ENCODE measurements at regions not wholly inside any gene's neighbourhood (a gene's known extent, or its start where the extent isn't known, plus 50 kb on each side); places are given as distances from the start of the nearest gene placed in this dataset.

GRCh38 chr1:201760516-201760915, 68.4 kb upstream of the IPO9 start:
- H3K36me3 ChIP-seq (replicated peaks in 1 of 2; ENCODE audit: control insufficient read depth in 1 of 2, insufficient read depth in 2 of 2, low read length in 1 of 2) = peaks cover 0 to 23% of the 10 kb centered on the region in 2 experiments
- ChIA-PET POLR2A (no interaction called here), CTCF (interaction anchor here (0.7 to 5.4 kb wide), 6 partner anchors 12 to 57 kb away, joined by 3 to 44 read pairs (median 5); no protein-coding TSS in a partner anchor)
- H2AFZ ChIP-seq (ENCODE audit: low read depth) = no peak overlapping the region
- H3K79me2 ChIP-seq (ENCODE audit: insufficient read depth) = peaks cover 100% of the 10 kb centered on the region
- H3K4me1 ChIP-seq (ENCODE audit: control insufficient read depth in 1 of 2, insufficient read depth in 2 of 2, low read depth in 1 of 2, low read length in 1 of 2) = peaks cover 24 to 83% of the 10 kb centered on the region in 2 experiments
- no peak overlapping the region for H3K9ac ChIP-seq
- H3K9me2 ChIP-seq = no peaks in the 10 kb centered on the region
- H3K4me3 ChIP-seq (ENCODE audit: low read depth in 2 of 2, low read length in 1 of 2) = no peak overlapping the region
- no peaks in the 10 kb centered on the region for H3K9me3 ChIP-seq
- H3K27me3 ChIP-seq (ENCODE audit: insufficient read depth) = no peaks in the 10 kb centered on the region
- 69% methylated on average over 1 of the region's 1 CpG for WGBS (ENCODE audit: low lambda C conversion rate)
- TF ChIP-seq TAF1 (IDR thresholded peaks at IDR 0.05; ENCODE audit: borderline replicate concordance, low read depth, low read length) (no peak), NFIC (IDR thresholded peaks at IDR 0.05; ENCODE audit: borderline replicate concordance) (no peak), TEAD4 (IDR thresholded peaks at IDR 0.05; ENCODE audit: borderline replicate concordance, insufficient read depth) (no peak), GABPA (IDR thresholded peaks at IDR 0.05; ENCODE audit: low read depth) (no peak), FOSL2 (IDR thresholded peaks at IDR 0.05; ENCODE audit: borderline replicate concordance, low read depth) (no peak), CTCF (IDR thresholded peaks at IDR 0.05) (no peak)
- TF ChIP-seq, protein P1, sequence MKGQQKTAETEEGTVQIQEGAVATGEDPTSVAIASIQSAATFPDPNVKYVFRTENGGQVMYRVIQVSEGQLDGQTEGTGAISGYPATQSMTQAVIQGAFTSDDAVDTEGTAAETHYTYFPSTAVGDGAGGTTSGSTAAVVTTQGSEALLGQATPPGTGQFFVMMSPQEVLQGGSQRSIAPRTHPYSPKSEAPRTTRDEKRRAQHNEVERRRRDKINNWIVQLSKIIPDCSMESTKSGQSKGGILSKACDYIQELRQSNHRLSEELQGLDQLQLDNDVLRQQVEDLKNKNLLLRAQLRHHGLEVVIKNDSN (IDR thresholded peaks at IDR 0.05; ENCODE audit: borderline replicate concordance, low read depth) = no peak
- TF ChIP-seq, protein P2, sequence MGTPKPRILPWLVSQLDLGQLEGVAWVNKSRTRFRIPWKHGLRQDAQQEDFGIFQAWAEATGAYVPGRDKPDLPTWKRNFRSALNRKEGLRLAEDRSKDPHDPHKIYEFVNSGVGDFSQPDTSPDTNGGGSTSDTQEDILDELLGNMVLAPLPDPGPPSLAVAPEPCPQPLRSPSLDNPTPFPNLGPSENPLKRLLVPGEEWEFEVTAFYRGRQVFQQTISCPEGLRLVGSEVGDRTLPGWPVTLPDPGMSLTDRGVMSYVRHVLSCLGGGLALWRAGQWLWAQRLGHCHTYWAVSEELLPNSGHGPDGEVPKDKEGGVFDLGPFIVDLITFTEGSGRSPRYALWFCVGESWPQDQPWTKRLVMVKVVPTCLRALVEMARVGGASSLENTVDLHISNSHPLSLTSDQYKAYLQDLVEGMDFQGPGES (IDR thresholded peaks at IDR 0.05; ENCODE audit: low read depth, low read length) = no peak
- TF ChIP-seq, protein P3, sequence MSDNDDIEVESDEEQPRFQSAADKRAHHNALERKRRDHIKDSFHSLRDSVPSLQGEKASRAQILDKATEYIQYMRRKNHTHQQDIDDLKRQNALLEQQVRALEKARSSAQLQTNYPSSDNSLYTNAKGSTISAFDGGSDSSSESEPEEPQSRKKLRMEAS (IDR thresholded peaks at IDR 0.05; ENCODE audit: low read depth) = no peak
- H4K20me1 ChIP-seq (ENCODE audit: insufficient read depth) = no peaks in the 10 kb centered on the region
- H3K4me2 ChIP-seq = no peak overlapping the region
- no peak for DNase-seq
- peaks cover 92% of the 10 kb centered on the region for H3F3A ChIP-seq (replicated peaks; ENCODE audit: insufficient read depth)
- peak overlapping the region; percentile 65 to 98; a peak in 3 of 4 replicates for H3K27ac ChIP-seq (ENCODE audit: low read depth in 2 of 2, low read length in 1 of 2)

GRCh38 chr1:201761178-201761577, 67.8 kb upstream of the IPO9 start:
- WGBS (ENCODE audit: low lambda C conversion rate) = 97% methylated on average over 8 of the region's 8 CpGs
- peaks cover 98% of the 10 kb centered on the region for H3K79me2 ChIP-seq (ENCODE audit: insufficient read depth)
- no peaks in the 10 kb centered on the region for H4K20me1 ChIP-seq (ENCODE audit: insufficient read depth)
- H3K36me3 ChIP-seq (replicated peaks in 1 of 2; ENCODE audit: control insufficient read depth in 1 of 2, insufficient read depth in 2 of 2, low read length in 1 of 2) = peaks cover 0 to 23% of the 10 kb centered on the region in 2 experiments
- no peaks in the 10 kb centered on the region for H3K27me3 ChIP-seq (ENCODE audit: insufficient read depth)
- no peak overlapping the region for H3K4me3 ChIP-seq (ENCODE audit: low read depth in 2 of 2, low read length in 1 of 2)
- TF ChIP-seq RAD21 (IDR thresholded peaks at IDR 0.05; ENCODE audit: low read length) = no peak
- no peak for TF ChIP-seq TEAD4 (IDR thresholded peaks at IDR 0.05; ENCODE audit: borderline replicate concordance, insufficient read depth)
- TF ChIP-seq MXI1 (IDR thresholded peaks at IDR 0.05; ENCODE audit: low read depth, low read length) = no peak
- no peak for TF ChIP-seq GATA2 (CRISPR knock-in tag; IDR thresholded peaks at IDR 0.05)
- no peak for TF ChIP-seq FOXM1 (IDR thresholded peaks at IDR 0.05; ENCODE audit: low read depth)
- TF ChIP-seq NRF1 (IDR thresholded peaks at IDR 0.05; ENCODE audit: low read depth, low read length) = no peak
- TF ChIP-seq GABPA (IDR thresholded peaks at IDR 0.05; ENCODE audit: low read depth) = no peak
- TF ChIP-seq NFIC (IDR thresholded peaks at IDR 0.05; ENCODE audit: borderline replicate concordance) = no peak
- peaks cover 89% of the 10 kb centered on the region for H3F3A ChIP-seq (replicated peaks; ENCODE audit: insufficient read depth)
- H2AFZ ChIP-seq (ENCODE audit: low read depth) = no peak overlapping the region
- no peaks in the 10 kb centered on the region for H3K9me3 ChIP-seq
- H3K4me1 ChIP-seq (ENCODE audit: control insufficient read depth in 1 of 2, insufficient read depth in 2 of 2, low read depth in 1 of 2, low read length in 1 of 2) = peaks cover 24 to 80% of the 10 kb centered on the region in 2 experiments
- H3K4me2 ChIP-seq = no peak overlapping the region
- H3K27ac ChIP-seq (ENCODE audit: low read depth in 2 of 2, low read length in 1 of 2) = peak overlapping the region; percentile 65 to 98
- POLR2A ChIA-PET = no interaction called here
- H3K9ac ChIP-seq = no peak overlapping the region
- no peaks in the 10 kb centered on the region for H3K9me2 ChIP-seq
- DNase-seq = no peak
- CTCF ChIA-PET = interaction anchor here (0.7 to 5.4 kb wide), 6 partner anchors 13 to 58 kb away, joined by 3 to 44 read pairs (median 5); no protein-coding TSS in a partner anchor
